ENCODE measurements at regions not wholly inside any gene's neighbourhood (a gene's known extent, or its start where the extent isn't known, plus 50 kb on each side); places are given as distances from the start of the nearest gene placed in this dataset.

- peak overlapping the region; percentile 70 for H3K27ac Mint-ChIP-seq (ENCODE audit: unreplicated experiment)
- H3K27ac ChIP-seq (ENCODE audit: low read depth, low read length) = peak overlapping the region; percentile 64
These were observed 401.2 kb downstream of the IRS2 start for GRCh38 chr13:109385242-109385560.

GRCh38 chr13:109384491-109385241 lies 401.7 kb downstream of the IRS2 start:
- Mint-ChIP-seq H3K4me1 (ENCODE audit: low read depth, unreplicated experiment) (peaks cover 30% of the 10 kb centered on the region), H3K4me3 (ENCODE audit: unreplicated experiment) (no peak overlapping the region), H3K27ac (ENCODE audit: unreplicated experiment) (peak overlapping the region; percentile 92), H3K27me3 (ENCODE audit: low read depth, unreplicated experiment) (no peaks in the 10 kb centered on the region), H3K9me3 (ENCODE audit: unreplicated experiment) (no peaks in the 10 kb centered on the region), H3K36me3 (ENCODE audit: low read depth, unreplicated experiment) (no peaks in the 10 kb centered on the region)
- Histone ChIP-seq H3K4me2 (ENCODE audit: low read length) (peak overlapping the region; percentile 50), H3K27me3 (ENCODE audit: insufficient read depth, low read length) (no peaks in the 10 kb centered on the region), H3K9me3 (ENCODE audit: insufficient read depth, low read depth, low read length) (no peaks in the 10 kb centered on the region), H3K27ac (ENCODE audit: low read depth, low read length) (peak overlapping the region; percentile 64), H3K79me2 (ENCODE audit: insufficient read depth, low read length) (no peaks in the 10 kb centered on the region), H3K4me3 (ENCODE audit: insufficient read depth, low read depth, low read length) (peak overlapping the region; percentile 5), H3K4me1 (ENCODE audit: insufficient read depth, low read length) (peaks cover 31% of the 10 kb centered on the region), H3K9ac (ENCODE audit: low read length) (peak overlapping the region; percentile 51), H3K36me3 (ENCODE audit: insufficient read depth, low read length) (no peaks in the 10 kb centered on the region), H4K20me1 (ENCODE audit: insufficient read depth, low read length) (no peaks in the 10 kb centered on the region), H2AFZ (ENCODE audit: low read depth, low read length) (no peak overlapping the region)
- FAIRE-seq (peak; percentile 92), DNase-seq (ENCODE audit: low read depth) (peak; percentile 98)
- TF ChIP-seq CTCF (IDR thresholded peaks at IDR 0.05; ENCODE audit: insufficient read depth, low read depth, low read length) = no peak
- TF ChIP-seq EZH2 (IDR thresholded peaks at IDR 0.05; ENCODE audit: insufficient read depth, low read length) = no peak

More at GRCh38 chr13:109385242-109385560, 401.2 kb downstream of the IRS2 start:
- H3K4me1 Mint-ChIP-seq (ENCODE audit: low read depth, unreplicated experiment) = peaks cover 31% of the 10 kb centered on the region
- H3K27me3 Mint-ChIP-seq (ENCODE audit: low read depth, unreplicated experiment) = no peaks in the 10 kb centered on the region
- peak overlapping the region; percentile 50 for H3K4me2 ChIP-seq (ENCODE audit: low read length)
- no peaks in the 10 kb centered on the region for H3K36me3 ChIP-seq (ENCODE audit: insufficient read depth, low read length)
- H3K4me3 Mint-ChIP-seq (ENCODE audit: unreplicated experiment) = no peak overlapping the region
- H3K4me3 ChIP-seq (ENCODE audit: insufficient read depth, low read depth, low read length) = peak overlapping the region; percentile 5
- no peaks in the 10 kb centered on the region for H3K9me3 Mint-ChIP-seq (ENCODE audit: unreplicated experiment)
- no peaks in the 10 kb centered on the region for H4K20me1 ChIP-seq (ENCODE audit: insufficient read depth, low read length)
- H3K27me3 ChIP-seq (ENCODE audit: insufficient read depth, low read length) = no peaks in the 10 kb centered on the region
- FAIRE-seq (no peak), DNase-seq (ENCODE audit: low read depth) (peak; percentile 75)
- H3K9ac ChIP-seq (ENCODE audit: low read length) = peak overlapping the region; percentile 51
- H3K36me3 Mint-ChIP-seq (ENCODE audit: low read depth, unreplicated experiment) = no peaks in the 10 kb centered on the region
- H2AFZ ChIP-seq (ENCODE audit: low read depth, low read length) = no peak overlapping the region
- TF ChIP-seq EZH2 (IDR thresholded peaks at IDR 0.05; ENCODE audit: insufficient read depth, low read length) (no peak), CTCF (IDR thresholded peaks at IDR 0.05; ENCODE audit: insufficient read depth, low read depth, low read length) (no peak)
- H3K79me2 ChIP-seq (ENCODE audit: insufficient read depth, low read length) = no peaks in the 10 kb centered on the region
- peaks cover 34% of the 10 kb centered on the region for H3K4me1 ChIP-seq (ENCODE audit: insufficient read depth, low read length)
- H3K9me3 ChIP-seq (ENCODE audit: insufficient read depth, low read depth, low read length) = no peaks in the 10 kb centered on the region

GRCh38 chr13:109383683-109384082 lies 402.7 kb downstream of the IRS2 start:
- DNase-seq (ENCODE audit: low read depth) (peak; percentile 88), FAIRE-seq (peak; percentile 92)
- Mint-ChIP-seq H3K9me3 (ENCODE audit: unreplicated experiment) (no peaks in the 10 kb centered on the region), H3K4me1 (ENCODE audit: low read depth, unreplicated experiment) (peaks cover 29% of the 10 kb centered on the region), H3K27me3 (ENCODE audit: low read depth, unreplicated experiment) (no peaks in the 10 kb centered on the region), H3K27ac (ENCODE audit: unreplicated experiment) (peak overlapping the region; percentile 92), H3K4me3 (ENCODE audit: unreplicated experiment) (peak overlapping the region; percentile 27), H3K36me3 (ENCODE audit: low read depth, unreplicated experiment) (no peaks in the 10 kb centered on the region)
- no peaks in the 10 kb centered on the region for H3K9me3 ChIP-seq (ENCODE audit: insufficient read depth, low read depth, low read length)
- H3K36me3 ChIP-seq (ENCODE audit: insufficient read depth, low read length) = no peaks in the 10 kb centered on the region
- TF ChIP-seq CTCF (IDR thresholded peaks at IDR 0.05; ENCODE audit: insufficient read depth, low read depth, low read length) (no peak), EZH2 (IDR thresholded peaks at IDR 0.05; ENCODE audit: insufficient read depth, low read length) (no peak)
- H3K4me3 ChIP-seq (ENCODE audit: insufficient read depth, low read depth, low read length) = no peak overlapping the region
- H3K27ac ChIP-seq (ENCODE audit: low read depth, low read length) = peak overlapping the region; percentile 64
- no peaks in the 10 kb centered on the region for H3K27me3 ChIP-seq (ENCODE audit: insufficient read depth, low read length)
- H3K9ac ChIP-seq (ENCODE audit: low read length) = peak overlapping the region; percentile 47
- H3K4me1 ChIP-seq (ENCODE audit: insufficient read depth, low read length) = peaks cover 26% of the 10 kb centered on the region
- H2AFZ ChIP-seq (ENCODE audit: low read depth, low read length) = no peak overlapping the region
- H4K20me1 ChIP-seq (ENCODE audit: insufficient read depth, low read length) = no peaks in the 10 kb centered on the region
- peak overlapping the region; percentile 50 for H3K4me2 ChIP-seq (ENCODE audit: low read length)
- H3K79me2 ChIP-seq (ENCODE audit: insufficient read depth, low read length) = no peaks in the 10 kb centered on the region
